Ovary (tissue), 7 donors: ENCODE measurements at regions not wholly inside any gene's neighbourhood (a gene's known extent, or its start where the extent isn't known, plus 50 kb on each side); places are given as distances from the start of the nearest gene placed in this dataset.

Source experiments
- DNase-seq, 5 donors: peaks; one replicate each; pipeline ENCODE4 v3.0.0-alpha.2; 2019 to 2020
- H3K27ac ChIP-seq, 2 donors: fragments of 200-600 bp; one replicate each; pipeline versions ENCODE4 v1.5.1 to v1.8.0; 2019 to 2022
- H3K27me3 ChIP-seq: fragments of 200-600 bp; one replicate; pipeline ENCODE4 v1.8.0; 2022
- H3K36me3 ChIP-seq: fragments of 200-600 bp; sonication (generic); one replicate; pipeline ENCODE4 v1.5.1; 2019
- H3K4me1 ChIP-seq: one replicate; pipeline ENCODE4 v1.8.1; 2013; ENCODE audit warnings: mild to moderate bottlenecking, moderate library complexity; ENCODE audit not compliant: insufficient read depth
- H3K4me3 ChIP-seq: fragments of 200-600 bp; sonication (generic); one replicate; pipeline ENCODE4 v1.5.1; 2017
- H3K9me3 ChIP-seq, 2 donors: fragments of 200-600 bp in 1 of 2; sonication (generic) in 1 of 2; one replicate each; pipeline versions ENCODE4 v1.5.1 to v1.8.1; 2013 to 2019; ENCODE audit warnings: mild to moderate bottlenecking in 1 of 2, moderate library complexity in 1 of 2
- CTCF ChIP-seq, 3 donors: fragments of 450-650 bp in 2 of 3; fragments of 200-600 bp in 1 of 3; IDR thresholded peaks; one replicate each; pipeline versions ENCODE4 v1.5.1 to v1.8.0; 2016 to 2022; ENCODE audit warnings: antibody characterized with exemption in 3 of 3, mild to moderate bottlenecking in 1 of 3
- EP300 ChIP-seq: sonication (generic); formaldehyde crosslinking; IDR thresholded peaks from one replicate; pipeline ENCODE4 v1.6.1; 2017; ENCODE audit warnings: antibody characterized with exemption
- POLR2A ChIP-seq: fragments of 450-650 bp; IDR thresholded peaks from one replicate; pipeline ENCODE4 v1.6.1; 2017; ENCODE audit warnings: antibody characterized with exemption, mild to moderate bottlenecking, moderate library complexity
- WGBS, 3 donors: extraction: QIAGEN DNeasy Blood & Tissue Kit in 1 of 3; methylation state at CpG; one replicate each; pipeline versions ENCODE4 v1.1.5 to v1.1.7; 2013 to 2017; 5-methylcytosine and 5-hydroxymethylcytosine counted together
- intact Hi-C, 4 donors: fragments of 100-400 bp; cut with DNase I; formaldehyde crosslinking; loops; one replicate each; pipeline versions ENCODE4 v1.11.0 to v1.15.1; 2022 to 2023
- donor health status: DM: no; HTN: no; CAD: no; lungs with moderate emphysema.
- donor health status: DM: no; HTN: no; CAD: no.
- donor health status: Bipolar disorder and iron deficiency.
- donor health status: DM: no; HTN: no; CAD: no.
- donor health status: DM: yes; HTN: yes; CAD: no.

DNA sequence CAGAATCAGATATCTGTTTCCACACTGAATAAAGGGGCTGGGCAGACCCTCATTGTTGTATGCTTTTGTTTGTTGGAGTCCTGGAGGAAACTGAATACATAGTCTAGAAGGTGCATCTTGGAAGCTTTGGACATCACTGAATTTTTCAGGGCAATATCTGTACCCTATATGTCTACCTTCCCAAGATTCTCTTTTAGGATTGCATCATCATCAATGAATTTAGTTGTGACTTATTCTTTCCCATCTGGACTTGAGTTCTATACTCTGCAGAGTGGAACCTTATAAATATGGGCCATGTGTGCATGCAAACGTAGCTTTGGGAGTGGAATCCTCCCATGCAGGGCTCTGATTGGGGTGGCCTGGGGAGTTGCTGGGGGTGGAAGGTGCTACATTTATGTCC is 60.7 kb upstream of the PROKR2 start:
- intact Hi-C loops = no loop called here
- TF ChIP-seq CTCF (IDR thresholded peaks at IDR 0.05) (no peak), POLR2A (no peak), EP300 (no peak)
- no peaks in the 10 kb centered on the region for H3K4me1 ChIP-seq
- WGBS, 3 donors = 54 to 65% (median 59%) methylated on average over 1 of the region's 1 CpG
- no peaks in the 10 kb centered on the region for H3K27me3 ChIP-seq
- no peak for DNase-seq
- no peak overlapping the region for H3K4me3 ChIP-seq
- no peak overlapping the region for H3K27ac ChIP-seq
- no peaks in the 10 kb centered on the region for H3K36me3 ChIP-seq
- H3K9me3 ChIP-seq = no peaks in the 10 kb centered on the region

DNA sequence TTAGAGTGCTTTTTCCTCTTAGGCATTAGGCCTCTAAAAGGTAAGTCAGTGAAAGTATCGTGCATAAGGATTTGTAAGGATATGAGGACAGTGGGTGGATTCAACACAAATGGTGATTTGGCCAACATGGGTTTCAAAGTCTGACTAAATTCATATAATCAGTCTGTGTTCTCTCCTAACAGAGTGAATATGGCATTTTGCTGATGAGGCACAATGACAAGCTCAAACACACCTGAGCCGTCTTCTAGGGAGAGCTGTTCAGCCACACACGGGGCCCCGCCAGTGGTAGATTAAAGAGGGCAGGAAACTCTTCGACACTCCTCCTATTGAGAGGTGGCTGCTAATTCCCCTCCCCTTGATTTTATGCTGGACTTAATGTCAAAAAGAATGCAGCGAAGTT is 59.5 kb upstream of the PROKR2 start:
- no peak for DNase-seq
- WGBS, 3 donors = 71 to 80% (median 74%) methylated on average over 6 of the region's 6 CpGs
- Histone ChIP-seq H3K4me3 (no peak overlapping the region), H3K27me3 (no peaks in the 10 kb centered on the region), H3K27ac (no peak overlapping the region), H3K4me1 (no peaks in the 10 kb centered on the region), H3K36me3 (no peaks in the 10 kb centered on the region), H3K9me3 (no peaks in the 10 kb centered on the region)
- no peak for TF ChIP-seq CTCF (IDR thresholded peaks at IDR 0.05)
- no peak for TF ChIP-seq POLR2A
- TF ChIP-seq EP300 = no peak
- intact Hi-C loops = no loop called here

GRCh38 chr20:5374171-5374570 is 57.4 kb upstream of the PROKR2 start:
- WGBS, 3 donors = 52 to 63% (median 60%) methylated on average over 5 of the region's 5 CpGs

GRCh38 chr20:5372371-5372770 is 55.6 kb upstream of the PROKR2 start:
- Histone ChIP-seq H3K27me3 (no peaks in the 10 kb centered on the region), H3K9me3 (no peaks in the 10 kb centered on the region)
- 72 to 83% (median 74%) methylated on average over 5 of the region's 5 CpGs for WGBS, 3 donors

More at GRCh38 chr20:5374171-5374570, 57.4 kb upstream of the PROKR2 start:
- Histone ChIP-seq H3K36me3 (no peaks in the 10 kb centered on the region), H3K27ac (no peak overlapping the region), H3K4me3 (no peak overlapping the region), H3K4me1 (no peaks in the 10 kb centered on the region), H3K27me3 (no peaks in the 10 kb centered on the region), H3K9me3 (no peaks in the 10 kb centered on the region)
- no peak for TF ChIP-seq CTCF (IDR thresholded peaks at IDR 0.05)
- no peak for DNase-seq
- intact Hi-C loops = no loop called here

More at GRCh38 chr20:5372371-5372770, 55.6 kb upstream of the PROKR2 start:
- TF ChIP-seq CTCF (IDR thresholded peaks at IDR 0.05) = no peak
- H3K4me1 ChIP-seq = no peaks in the 10 kb centered on the region
- H3K4me3 ChIP-seq = no peak overlapping the region
- no peak for DNase-seq
- intact Hi-C loops = no loop called here
- no peaks in the 10 kb centered on the region for H3K36me3 ChIP-seq
- H3K27ac ChIP-seq = no peak overlapping the region
